H9 (cell line): ENCODE measurements at regions not wholly inside any gene's neighbourhood (a gene's known extent, or its start where the extent isn't known, plus 50 kb on each side); places are given as distances from the start of the nearest gene placed in this dataset.

Experiments used
- DNase-seq: peaks from one replicate; pipeline ENCODE4 v3.0.0-alpha.2; 2017
- H2AFZ ChIP-seq: one replicate; pipeline ENCODE4 v1.6.1; 2013; ENCODE audit warnings: mild to moderate bottlenecking, low read length, control low read depth, moderate library complexity
- H2AK5ac ChIP-seq: 2 replicates; pipeline ENCODE4 v1.6.1; 2013; ENCODE audit warnings: low read length, control low read depth, mixed read lengths; ENCODE audit not compliant: insufficient read length
- H2BK120ac ChIP-seq: one replicate; pipeline ENCODE4 v1.6.1; 2013; ENCODE audit warnings: low read depth, mild to moderate bottlenecking, low read length, control low read depth, inconsistent platforms; ENCODE audit not compliant: poor library complexity, severe bottlenecking
- H2BK12ac ChIP-seq: 2 replicates; pipeline ENCODE4 v1.6.1; 2013; ENCODE audit warnings: low read length, control low read depth, mixed read lengths, low read depth; ENCODE audit not compliant: insufficient read length
- H2BK15ac ChIP-seq: 2 replicates; pipeline ENCODE4 v1.6.1; 2013; ENCODE audit warnings: low read depth, low read length, control low read depth
- H2BK20ac ChIP-seq: one replicate; pipeline ENCODE4 v1.6.1; 2013; ENCODE audit warnings: low read depth, mild to moderate bottlenecking, low read length, control low read depth, inconsistent platforms; ENCODE audit not compliant: poor library complexity, severe bottlenecking
- H2BK5ac ChIP-seq: 2 replicates; pipeline ENCODE4 v1.6.1; 2013; ENCODE audit warnings: low read length, control low read depth, mixed read lengths; ENCODE audit not compliant: insufficient read length
- H3K14ac ChIP-seq: 2 replicates; pipeline ENCODE4 v1.6.1; 2013; ENCODE audit warnings: low read length, control low read depth; ENCODE audit not compliant: insufficient read depth
- H3K18ac ChIP-seq: 2 replicates; pipeline ENCODE4 v1.6.1; 2013; ENCODE audit warnings: low read depth, mild to moderate bottlenecking, mixed read lengths, low read length, control low read depth; ENCODE audit not compliant: insufficient read length
- H3K23ac ChIP-seq: 2 replicates; pipeline ENCODE4 v1.6.1; 2013; ENCODE audit warnings: low read length, control low read depth, mixed read lengths, low read depth; ENCODE audit not compliant: insufficient read length
- H3K23me2 ChIP-seq: 2 replicates; pipeline ENCODE4 v1.6.1; 2013; ENCODE audit warnings: low read depth, mild to moderate bottlenecking, mixed read lengths, low read length, control low read depth; ENCODE audit not compliant: insufficient read length, poor library complexity, severe bottlenecking
- H3K27ac ChIP-seq: 2 replicates; pipeline ENCODE4 v1.5.1; 2013; ENCODE audit warnings: low read length, control low read depth, mixed read lengths, low read depth; ENCODE audit not compliant: insufficient read length
- H3K27me3 ChIP-seq: 2 replicates; pipeline ENCODE4 v1.6.1; 2013; ENCODE audit warnings: low read length, control low read depth, inconsistent platforms; ENCODE audit not compliant: insufficient read depth
- H3K4ac ChIP-seq: 2 replicates; pipeline ENCODE4 v1.6.1; 2013; ENCODE audit warnings: low read depth, mild to moderate bottlenecking, control low read depth, inconsistent platforms, low read length, moderate library complexity
- H3K4me1 ChIP-seq: 2 replicates; pipeline ENCODE4 v1.6.1; 2013; ENCODE audit warnings: low read length, control low read depth, inconsistent platforms; ENCODE audit not compliant: insufficient read depth
- H3K4me2 ChIP-seq: 2 replicates; pipeline ENCODE4 v1.6.1; 2013; ENCODE audit warnings: low read length, control low read depth, mixed read lengths; ENCODE audit not compliant: insufficient read length, insufficient read depth
- H3K56ac ChIP-seq: 2 replicates; pipeline ENCODE4 v1.6.1; 2013; ENCODE audit warnings: low read depth, mild to moderate bottlenecking, mixed read lengths, low read length, control low read depth; ENCODE audit not compliant: insufficient read length
- H3K79me1 ChIP-seq: 2 replicates; pipeline ENCODE4 v1.6.1; 2013; ENCODE audit warnings: low read depth, mild to moderate bottlenecking, moderate library complexity, low read length, control low read depth, inconsistent platforms; ENCODE audit not compliant: insufficient read depth, poor library complexity, severe bottlenecking
- H3K79me2 ChIP-seq: 2 replicates; pipeline ENCODE4 v1.6.1; 2013; ENCODE audit warnings: low read length, control low read depth, inconsistent platforms; ENCODE audit not compliant: insufficient read depth
- H3K9ac ChIP-seq: 2 replicates; pipeline ENCODE4 v1.6.1; 2013; ENCODE audit warnings: low read length, control low read depth, mixed read lengths; ENCODE audit not compliant: insufficient read length; ENCODE audit errors: extremely low read depth
- H3K9me3 ChIP-seq: one replicate; pipeline ENCODE4 v1.6.1; 2013; ENCODE audit warnings: low read depth, low read length, inconsistent platforms; ENCODE audit not compliant: control insufficient read depth
- H3T11ph ChIP-seq: one replicate; pipeline ENCODE4 v1.6.1; 2013; ENCODE audit warnings: mild to moderate bottlenecking, low read length, control low read depth, inconsistent platforms
- H4K20me1 ChIP-seq: one replicate; pipeline ENCODE4 v1.6.1; 2013; ENCODE audit not compliant: control insufficient read depth, insufficient read length, insufficient read depth
- H4K5ac ChIP-seq: 2 replicates; pipeline ENCODE4 v1.6.1; 2013; ENCODE audit warnings: low read depth, mild to moderate bottlenecking, mixed read lengths, low read length, control low read depth; ENCODE audit not compliant: insufficient read length
- H4K8ac ChIP-seq: replicated peaks from 2 replicates; pipeline ENCODE4 v1.6.1; 2013; ENCODE audit warnings: low read length, control low read depth, mixed read lengths, low read depth; ENCODE audit not compliant: insufficient read length
- H4K91ac ChIP-seq: 2 replicates; pipeline ENCODE4 v1.6.1; 2013; ENCODE audit warnings: low read depth, mild to moderate bottlenecking, moderate library complexity, mixed read lengths, low read length, control low read depth; ENCODE audit not compliant: insufficient read length
- H3K27ac Mint-ChIP-seq, 3 experiments: 2 replicates in 2 of 3; 3 replicates in 1 of 3; pipeline ENCODE4 v1.8.0; 2020 to 2021; ENCODE audit warnings: mixed read lengths in 3 of 3, mild to moderate bottlenecking in 1 of 3, moderate library complexity in 1 of 3
- H3K27me3 Mint-ChIP-seq: 2 replicates; pipeline ENCODE4 v1.8.0; 2021; ENCODE audit warnings: low read depth, mild to moderate bottlenecking, moderate library complexity, mixed read lengths
- H3K36me3 Mint-ChIP-seq, 3 experiments: 2 replicates in 2 of 3; 3 replicates in 1 of 3; pipeline ENCODE4 v1.8.0; 2020 to 2021; ENCODE audit warnings: low read depth in 3 of 3, mixed read lengths in 3 of 3; ENCODE audit not compliant: insufficient read depth in 1 of 3
- H3K4me1 Mint-ChIP-seq, 2 experiments: 2 replicates each; pipeline ENCODE4 v1.8.0; 2020; ENCODE audit warnings: mixed read lengths in 2 of 2
- H3K4me3 Mint-ChIP-seq, 2 experiments: 2 replicates in 1 of 2; 3 replicates in 1 of 2; pipeline ENCODE4 v1.8.0; 2020 to 2021; ENCODE audit warnings: mild to moderate bottlenecking in 2 of 2, mixed read lengths in 2 of 2, moderate library complexity in 1 of 2
- H3K9me3 Mint-ChIP-seq, 2 experiments: 2 replicates in 1 of 2; 3 replicates in 1 of 2; pipeline ENCODE4 v1.8.0; 2020; ENCODE audit warnings: mild to moderate bottlenecking in 2 of 2, mixed read lengths in 2 of 2, moderate library complexity in 1 of 2
- WGBS: extraction: QIAGEN DNeasy Blood & Tissue Kit; methylation state at CpG from one replicate; pipeline ENCODE4 v1.1.7; 2013; ENCODE audit warnings: missing lambda C conversion rate, low lambda C conversion rate, mixed read lengths; ENCODE audit not compliant: insufficient read length; ENCODE audit errors: extremely low coverage; 5-methylcytosine and 5-hydroxymethylcytosine counted together
- TF ChIP-seq, protein P1 (sequence below): fragments of 200-600 bp; sonication (generic); conservative IDR thresholded peaks from 3 replicates; pipeline ENCODE4 v1.8.0; 2021; ENCODE audit warnings: antibody characterized with exemption, mild to moderate bottlenecking

DNA sequence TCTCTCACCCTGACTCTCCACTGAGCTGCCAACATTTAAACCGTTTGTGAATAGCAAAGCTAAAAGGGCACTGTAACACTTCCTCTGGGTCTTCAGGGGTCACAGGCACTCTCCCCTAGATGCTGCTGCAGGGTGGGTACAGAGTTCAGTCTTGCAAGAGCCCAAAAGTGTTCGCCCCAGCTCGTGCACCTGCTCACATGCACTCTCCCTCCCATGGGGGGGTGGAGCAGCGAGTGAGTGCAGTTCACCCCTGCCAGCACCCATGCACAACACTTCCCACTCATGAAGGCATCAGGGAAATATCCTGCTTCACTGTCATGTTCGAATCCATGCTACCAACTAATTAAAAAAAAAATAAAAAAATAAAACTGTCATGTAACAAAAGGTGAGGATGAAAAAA, 950.7 kb upstream of the PRR20A start:
- no peak overlapping the region for H4K8ac ChIP-seq
- H3K9ac ChIP-seq, result no peak overlapping the region
- no peaks in the 10 kb centered on the region for H3K27me3 ChIP-seq
- no peak overlapping the region for H3K27ac ChIP-seq
- no peak overlapping the region for H2BK120ac ChIP-seq
- Mint-ChIP-seq H3K27me3 (peaks cover 2% of the 10 kb centered on the region), H3K4me3 (no peak overlapping the region), H3K4me1 (no peaks in the 10 kb centered on the region), H3K36me3 (peaks cover 2 to 6% (median 5%) of the 10 kb centered on the region in 3 experiments; a peak in 3 of 7 replicates), H3K9me3 (peaks cover 3 to 6% of the 10 kb centered on the region in 2 experiments; a peak in 3 of 5 replicates), H3K27ac (no peak overlapping the region; a peak in 1 of 7 replicates)
- H2BK12ac ChIP-seq, result no peak overlapping the region
- no peak overlapping the region for H2AFZ ChIP-seq
- no peaks in the 10 kb centered on the region for H3K9me3 ChIP-seq
- H3K23ac ChIP-seq, result no peak overlapping the region
- H3K23me2 ChIP-seq, result no peaks in the 10 kb centered on the region
- H3K14ac ChIP-seq, result peak overlapping the region; percentile 3; the same call in 1 of the 2 replicates
- H3K4me1 ChIP-seq, result no peaks in the 10 kb centered on the region
- no peak overlapping the region for H2AK5ac ChIP-seq
- no peak overlapping the region for H4K5ac ChIP-seq
- no peak for DNase-seq
- no peak overlapping the region for H2BK15ac ChIP-seq
- H3T11ph ChIP-seq, result no peak overlapping the region
- H3K4ac ChIP-seq, result no peak overlapping the region
- no peak overlapping the region for H4K91ac ChIP-seq
- no peaks in the 10 kb centered on the region for H3K79me2 ChIP-seq
- no peak overlapping the region for H2BK5ac ChIP-seq
- WGBS, result no CpG with 5 or more reads among the region's 5 CpGs
- no peaks in the 10 kb centered on the region for H4K20me1 ChIP-seq
- H3K56ac ChIP-seq, result no peak overlapping the region
- H3K18ac ChIP-seq, result no peak overlapping the region
- TF ChIP-seq, protein P1, sequence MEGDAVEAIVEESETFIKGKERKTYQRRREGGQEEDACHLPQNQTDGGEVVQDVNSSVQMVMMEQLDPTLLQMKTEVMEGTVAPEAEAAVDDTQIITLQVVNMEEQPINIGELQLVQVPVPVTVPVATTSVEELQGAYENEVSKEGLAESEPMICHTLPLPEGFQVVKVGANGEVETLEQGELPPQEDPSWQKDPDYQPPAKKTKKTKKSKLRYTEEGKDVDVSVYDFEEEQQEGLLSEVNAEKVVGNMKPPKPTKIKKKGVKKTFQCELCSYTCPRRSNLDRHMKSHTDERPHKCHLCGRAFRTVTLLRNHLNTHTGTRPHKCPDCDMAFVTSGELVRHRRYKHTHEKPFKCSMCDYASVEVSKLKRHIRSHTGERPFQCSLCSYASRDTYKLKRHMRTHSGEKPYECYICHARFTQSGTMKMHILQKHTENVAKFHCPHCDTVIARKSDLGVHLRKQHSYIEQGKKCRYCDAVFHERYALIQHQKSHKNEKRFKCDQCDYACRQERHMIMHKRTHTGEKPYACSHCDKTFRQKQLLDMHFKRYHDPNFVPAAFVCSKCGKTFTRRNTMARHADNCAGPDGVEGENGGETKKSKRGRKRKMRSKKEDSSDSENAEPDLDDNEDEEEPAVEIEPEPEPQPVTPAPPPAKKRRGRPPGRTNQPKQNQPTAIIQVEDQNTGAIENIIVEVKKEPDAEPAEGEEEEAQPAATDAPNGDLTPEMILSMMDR, result no peak
- no peak overlapping the region for H3K4me2 ChIP-seq
- H3K79me1 ChIP-seq, result no peaks in the 10 kb centered on the region
- no peak overlapping the region for H2BK20ac ChIP-seq
